ENCODE measurements at regions not wholly inside any gene's neighbourhood (a gene's known extent, or its start where the extent isn't known, plus 50 kb on each side); places are given as distances from the start of the nearest gene placed in this dataset.

DNA sequence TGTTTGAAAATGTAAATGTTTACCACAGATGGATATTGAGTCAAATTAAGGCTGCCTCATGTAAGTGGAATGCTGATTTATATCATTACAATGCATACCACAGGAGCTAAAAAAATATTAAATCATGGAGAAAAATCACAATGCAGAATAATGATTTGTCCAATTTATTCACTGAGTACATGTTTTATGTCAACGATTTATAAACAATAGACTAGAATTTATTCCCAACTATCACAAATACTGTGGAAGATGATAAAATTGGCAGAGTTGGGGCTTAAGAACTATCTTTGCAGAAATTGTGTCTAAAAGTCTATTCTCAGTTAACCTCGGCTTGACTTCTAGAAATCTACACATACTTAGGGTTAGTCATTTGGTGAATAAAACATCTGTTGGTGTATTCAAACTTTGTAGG, 472.1 kb upstream of the MARCKS start:
- peak overlapping the region; percentile 31; the same call in 1 of the 2 replicates for H3K4me3 Mint-ChIP-seq
- peak overlapping the region; percentile 32; the same call in 1 of the 2 replicates for H3K27ac Mint-ChIP-seq
- TF ChIP-seq, protein P1, sequence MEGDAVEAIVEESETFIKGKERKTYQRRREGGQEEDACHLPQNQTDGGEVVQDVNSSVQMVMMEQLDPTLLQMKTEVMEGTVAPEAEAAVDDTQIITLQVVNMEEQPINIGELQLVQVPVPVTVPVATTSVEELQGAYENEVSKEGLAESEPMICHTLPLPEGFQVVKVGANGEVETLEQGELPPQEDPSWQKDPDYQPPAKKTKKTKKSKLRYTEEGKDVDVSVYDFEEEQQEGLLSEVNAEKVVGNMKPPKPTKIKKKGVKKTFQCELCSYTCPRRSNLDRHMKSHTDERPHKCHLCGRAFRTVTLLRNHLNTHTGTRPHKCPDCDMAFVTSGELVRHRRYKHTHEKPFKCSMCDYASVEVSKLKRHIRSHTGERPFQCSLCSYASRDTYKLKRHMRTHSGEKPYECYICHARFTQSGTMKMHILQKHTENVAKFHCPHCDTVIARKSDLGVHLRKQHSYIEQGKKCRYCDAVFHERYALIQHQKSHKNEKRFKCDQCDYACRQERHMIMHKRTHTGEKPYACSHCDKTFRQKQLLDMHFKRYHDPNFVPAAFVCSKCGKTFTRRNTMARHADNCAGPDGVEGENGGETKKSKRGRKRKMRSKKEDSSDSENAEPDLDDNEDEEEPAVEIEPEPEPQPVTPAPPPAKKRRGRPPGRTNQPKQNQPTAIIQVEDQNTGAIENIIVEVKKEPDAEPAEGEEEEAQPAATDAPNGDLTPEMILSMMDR (IDR thresholded peaks at IDR 0.05) = no peak
- DNase-seq = peak; percentile 23
- no peaks in the 10 kb centered on the region for H3K27me3 Mint-ChIP-seq (ENCODE audit: insufficient read depth)
- no peaks in the 10 kb centered on the region for H3K9me3 Mint-ChIP-seq
- no peaks in the 10 kb centered on the region for H3K36me3 Mint-ChIP-seq (ENCODE audit: low read depth)
- peaks cover 52% of the 10 kb centered on the region for H3K4me1 Mint-ChIP-seq (ENCODE audit: low read depth)

DNA sequence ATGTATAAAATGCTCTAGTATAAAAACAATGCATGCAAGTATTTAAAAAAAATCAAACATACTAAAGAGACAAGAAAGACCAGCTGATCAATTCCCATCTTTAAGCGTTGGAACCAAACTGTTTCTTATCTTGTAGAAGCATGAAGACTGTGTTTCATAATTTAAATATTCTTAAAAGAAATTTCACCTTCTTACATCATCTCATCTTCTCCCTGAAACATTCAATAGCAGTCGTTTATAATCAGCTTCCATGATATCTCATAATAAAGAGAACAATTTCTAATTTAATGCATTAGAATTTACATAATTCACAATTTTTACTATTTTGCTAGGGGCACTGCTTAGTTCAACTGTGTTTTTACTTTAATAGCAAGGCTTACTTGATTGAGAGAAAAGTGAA, 468.1 kb upstream of the MARCKS start:
- Mint-ChIP-seq H3K27me3 (ENCODE audit: insufficient read depth) (no peaks in the 10 kb centered on the region; the same call in 1 of the 2 replicates), H3K27ac (no peak overlapping the region), H3K36me3 (ENCODE audit: low read depth) (no peaks in the 10 kb centered on the region), H3K4me3 (no peak overlapping the region), H3K9me3 (no peaks in the 10 kb centered on the region), H3K4me1 (ENCODE audit: low read depth) (peaks cover 24% of the 10 kb centered on the region)
- DNase-seq = no peak
- TF ChIP-seq, protein P1 (IDR thresholded peaks at IDR 0.05) = no peak

DNA sequence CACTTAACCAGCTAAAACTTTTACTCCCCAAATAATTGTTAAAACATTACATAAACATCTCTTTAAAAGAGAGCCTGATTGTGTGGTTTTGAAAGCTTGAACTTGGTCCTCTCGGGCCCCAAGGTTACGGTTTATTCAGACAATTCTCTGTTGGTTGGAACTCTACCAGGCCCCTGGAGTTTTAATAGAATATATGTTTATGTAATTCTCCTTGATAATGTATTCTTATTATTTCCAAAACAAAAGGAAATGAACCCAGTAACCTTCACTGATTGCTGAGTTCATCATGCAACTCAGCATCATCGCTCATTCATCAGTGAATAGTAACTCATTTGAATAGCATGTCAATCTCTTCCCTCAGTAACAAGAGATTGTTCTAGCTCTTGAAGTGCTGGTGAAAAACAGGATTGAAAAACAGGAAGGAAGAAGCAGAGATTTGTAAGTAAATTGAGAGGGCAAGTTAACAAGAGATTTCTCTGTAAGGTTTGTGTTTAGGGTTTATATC, 464.5 kb upstream of the MARCKS start:
- Mint-ChIP-seq H3K9me3 (no peaks in the 10 kb centered on the region), H3K36me3 (ENCODE audit: low read depth) (no peaks in the 10 kb centered on the region), H3K4me1 (ENCODE audit: low read depth) (peaks cover 25% of the 10 kb centered on the region), H3K27me3 (ENCODE audit: insufficient read depth) (no peaks in the 10 kb centered on the region; the same call in 1 of the 2 replicates), H3K4me3 (no peak overlapping the region), H3K27ac (no peak overlapping the region)
- no peak for DNase-seq
- TF ChIP-seq, protein P1 (IDR thresholded peaks at IDR 0.05) = no peak

DNA sequence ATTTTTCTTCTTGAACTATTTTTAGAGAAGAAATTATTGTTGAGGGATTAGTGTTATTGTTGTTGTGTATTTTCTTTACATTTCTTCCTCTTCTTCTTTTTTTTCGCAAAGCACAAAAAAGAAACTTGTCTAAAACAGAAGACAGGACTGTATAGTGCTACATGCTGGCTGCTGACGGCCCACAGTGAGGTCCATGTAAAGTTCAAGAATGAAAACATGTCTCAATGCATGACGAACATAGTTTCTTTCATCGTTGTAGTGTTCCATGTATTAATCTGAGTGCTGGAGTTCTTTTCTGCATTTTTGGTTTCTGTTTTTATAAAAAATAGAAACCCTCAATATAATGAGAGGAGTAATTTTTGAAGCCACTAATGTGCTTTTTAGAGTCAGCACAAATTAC, 462.9 kb upstream of the MARCKS start:
- H3K4me1 Mint-ChIP-seq (ENCODE audit: low read depth) = peaks cover 29% of the 10 kb centered on the region
- H3K9me3 Mint-ChIP-seq = no peaks in the 10 kb centered on the region
- TF ChIP-seq, protein P1 (IDR thresholded peaks at IDR 0.05) = no peak
- H3K4me3 Mint-ChIP-seq = no peak overlapping the region
- DNase-seq = no peak
- H3K27ac Mint-ChIP-seq = no peak overlapping the region
- no peaks in the 10 kb centered on the region; the same call in 1 of the 2 replicates for H3K27me3 Mint-ChIP-seq (ENCODE audit: insufficient read depth)
- H3K36me3 Mint-ChIP-seq (ENCODE audit: low read depth) = peaks cover 1% of the 10 kb centered on the region; the same call in 1 of the 2 replicates

DNA sequence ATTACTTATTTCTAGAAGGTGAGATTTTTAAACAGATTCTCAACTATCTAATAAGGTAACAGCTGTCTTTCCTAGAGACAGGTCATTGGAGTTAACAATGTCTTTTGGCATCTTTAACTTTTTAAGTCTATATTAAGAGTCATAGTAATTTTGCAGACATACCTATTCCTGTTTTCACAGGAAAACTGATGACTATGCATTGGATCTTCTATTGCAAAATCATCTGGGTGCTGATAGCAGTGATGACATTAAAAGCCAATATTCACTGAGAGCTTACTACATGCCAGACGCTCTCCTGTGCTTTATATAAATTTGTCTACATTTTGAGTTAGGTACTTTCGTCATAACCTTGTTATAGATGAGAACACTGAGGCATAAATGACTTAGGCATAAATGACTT, 462.4 kb upstream of the MARCKS start:
- TF ChIP-seq, protein P1 (IDR thresholded peaks at IDR 0.05) = no peak
- Mint-ChIP-seq H3K27ac (no peak overlapping the region), H3K4me1 (ENCODE audit: low read depth) (peaks cover 29% of the 10 kb centered on the region), H3K27me3 (ENCODE audit: insufficient read depth) (no peaks in the 10 kb centered on the region; the same call in 1 of the 2 replicates), H3K4me3 (no peak overlapping the region), H3K36me3 (ENCODE audit: low read depth) (peaks cover 5% of the 10 kb centered on the region; the same call in 1 of the 2 replicates), H3K9me3 (no peaks in the 10 kb centered on the region)
- DNase-seq = no peak

Measured in HFFc6 (cell line).